ENCODE measurements at regions not wholly inside any gene's neighbourhood (a gene's known extent, or its start where the extent isn't known, plus 50 kb on each side); places are given as distances from the start of the nearest gene placed in this dataset.

DNA sequence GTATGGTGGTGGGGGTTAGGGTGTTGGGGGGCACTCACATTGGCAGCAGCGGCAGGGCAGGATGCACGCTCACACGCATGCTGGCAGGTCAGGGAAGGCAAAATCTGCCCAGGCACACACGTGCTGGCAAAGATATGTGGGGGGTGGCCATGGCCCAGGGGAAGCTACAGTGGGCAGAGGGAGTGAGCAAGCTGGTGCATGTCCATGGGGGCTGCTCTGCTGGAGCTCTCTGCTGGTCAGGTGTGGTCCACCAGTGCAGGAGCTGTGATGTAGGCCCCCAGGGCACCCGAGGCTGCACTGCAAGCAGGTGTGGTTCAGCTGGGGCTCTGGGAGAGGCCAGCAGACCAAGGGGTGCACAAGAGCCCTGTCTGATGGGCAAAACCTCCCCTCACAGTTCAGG is 491.5 kb upstream of the TNP1 start:
- TF ChIP-seq, protein P1, sequence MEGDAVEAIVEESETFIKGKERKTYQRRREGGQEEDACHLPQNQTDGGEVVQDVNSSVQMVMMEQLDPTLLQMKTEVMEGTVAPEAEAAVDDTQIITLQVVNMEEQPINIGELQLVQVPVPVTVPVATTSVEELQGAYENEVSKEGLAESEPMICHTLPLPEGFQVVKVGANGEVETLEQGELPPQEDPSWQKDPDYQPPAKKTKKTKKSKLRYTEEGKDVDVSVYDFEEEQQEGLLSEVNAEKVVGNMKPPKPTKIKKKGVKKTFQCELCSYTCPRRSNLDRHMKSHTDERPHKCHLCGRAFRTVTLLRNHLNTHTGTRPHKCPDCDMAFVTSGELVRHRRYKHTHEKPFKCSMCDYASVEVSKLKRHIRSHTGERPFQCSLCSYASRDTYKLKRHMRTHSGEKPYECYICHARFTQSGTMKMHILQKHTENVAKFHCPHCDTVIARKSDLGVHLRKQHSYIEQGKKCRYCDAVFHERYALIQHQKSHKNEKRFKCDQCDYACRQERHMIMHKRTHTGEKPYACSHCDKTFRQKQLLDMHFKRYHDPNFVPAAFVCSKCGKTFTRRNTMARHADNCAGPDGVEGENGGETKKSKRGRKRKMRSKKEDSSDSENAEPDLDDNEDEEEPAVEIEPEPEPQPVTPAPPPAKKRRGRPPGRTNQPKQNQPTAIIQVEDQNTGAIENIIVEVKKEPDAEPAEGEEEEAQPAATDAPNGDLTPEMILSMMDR (conservative IDR thresholded peaks at IDR 0.05; ENCODE audit: low read length), result no peak
- no peak for TF ChIP-seq EZH2phosphoT487 (IDR thresholded peaks at IDR 0.05; ENCODE audit: borderline replicate concordance, low read depth, low read length)
